Hypothalamus (tissue), 51 donors: ENCODE measurements at regions not wholly inside any gene's neighbourhood (a gene's known extent, or its start where the extent isn't known, plus 50 kb on each side); places are given as distances from the start of the nearest gene placed in this dataset.
"Not testable (repeated sequence)": the region's sequence is repeated elsewhere in the genome, so short reads cannot be mapped to it uniquely, and the experiment has no call there.

Experiments
- DNase-seq, 51 donors: peaks; one replicate each; lab custom pipeline; 2025; lab: John Stamatoyannopoulos, UW

DNA sequence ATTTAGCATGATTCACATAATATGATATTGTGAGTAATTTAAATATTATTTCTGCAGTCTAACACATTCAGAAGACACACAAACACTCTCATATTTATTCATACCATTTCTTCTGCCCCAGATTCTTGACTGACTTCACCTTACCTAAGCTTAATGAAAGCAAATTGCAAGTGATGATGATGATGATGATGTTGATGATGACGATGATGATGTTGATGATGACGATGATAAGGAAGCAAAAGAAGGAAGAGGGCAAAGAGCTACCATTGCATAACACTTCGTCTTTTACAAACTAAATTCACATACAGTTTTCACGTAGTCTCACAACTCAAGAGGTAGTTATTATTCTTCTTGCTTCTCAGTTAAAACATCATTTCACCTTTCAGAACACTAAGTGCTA is 404.7 kb downstream of the NAF1 start:
- no peak for DNase-seq

DNA sequence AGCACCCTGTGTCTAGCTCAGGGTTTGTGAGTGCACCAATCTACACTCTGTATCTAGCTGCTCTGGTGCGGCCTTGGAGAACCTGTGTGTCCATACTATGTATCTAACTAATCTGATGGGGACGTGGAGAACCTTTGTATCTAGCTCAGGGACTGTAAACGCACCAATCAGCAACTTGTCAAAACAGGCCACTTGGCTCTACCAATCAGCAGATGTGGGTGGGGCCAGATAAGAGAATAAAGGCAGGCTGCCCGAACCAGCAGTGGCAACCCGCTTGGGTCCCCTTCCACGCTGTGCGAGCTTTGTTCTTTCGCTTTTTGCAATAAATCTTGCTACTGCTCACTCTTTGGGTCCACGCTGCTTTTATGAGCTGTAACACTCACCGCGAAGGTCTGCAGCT is 426.5 kb downstream of the NAF1 start:
- DNase-seq, result not testable (repeated sequence)

DNA sequence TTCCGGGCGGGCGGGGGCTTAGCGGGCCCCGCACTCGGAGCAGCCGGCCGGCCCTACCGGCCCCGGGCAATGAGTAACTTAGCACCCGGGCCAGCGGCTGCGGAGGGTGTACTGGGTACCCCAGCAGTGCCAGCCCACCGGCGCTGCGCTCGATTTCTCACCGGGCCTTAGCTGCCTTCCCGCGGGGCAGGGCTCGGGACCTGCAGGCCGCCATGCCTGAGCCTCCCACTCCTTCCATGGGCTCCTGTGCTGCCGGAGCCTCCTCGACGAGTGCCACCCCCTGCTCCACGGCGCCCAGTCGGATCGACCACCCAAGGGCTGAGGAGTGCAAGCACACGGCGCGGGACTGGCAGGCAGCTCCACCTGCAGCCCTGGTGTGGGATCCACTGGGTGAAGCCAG is 427.1 kb downstream of the NAF1 start:
- DNase-seq, result not testable (repeated sequence)

- no peak for DNase-seq
These were observed 433.8 kb downstream of the NAF1 start for GRCh38 chr4:162732876-162733275.

DNA sequence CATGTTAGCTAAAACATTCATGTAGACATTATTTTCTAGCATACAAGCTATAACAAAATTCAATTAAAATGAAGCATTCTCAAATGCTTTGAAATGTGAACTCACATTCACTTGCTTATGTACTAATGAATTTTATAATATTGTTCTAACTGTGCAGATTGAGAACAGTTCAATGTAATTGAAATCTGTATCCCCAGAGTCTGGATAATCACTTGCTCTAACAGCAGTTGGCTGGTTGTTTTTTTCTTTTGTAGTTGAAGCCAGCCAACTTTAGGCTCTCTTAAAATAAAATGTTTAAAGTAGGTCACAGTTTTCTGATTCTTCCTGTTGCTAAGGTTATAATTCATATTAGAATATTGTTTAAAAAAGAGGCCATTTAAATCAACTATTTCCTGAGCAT is 438.9 kb downstream of the NAF1 start:
- no peak for DNase-seq

DNA sequence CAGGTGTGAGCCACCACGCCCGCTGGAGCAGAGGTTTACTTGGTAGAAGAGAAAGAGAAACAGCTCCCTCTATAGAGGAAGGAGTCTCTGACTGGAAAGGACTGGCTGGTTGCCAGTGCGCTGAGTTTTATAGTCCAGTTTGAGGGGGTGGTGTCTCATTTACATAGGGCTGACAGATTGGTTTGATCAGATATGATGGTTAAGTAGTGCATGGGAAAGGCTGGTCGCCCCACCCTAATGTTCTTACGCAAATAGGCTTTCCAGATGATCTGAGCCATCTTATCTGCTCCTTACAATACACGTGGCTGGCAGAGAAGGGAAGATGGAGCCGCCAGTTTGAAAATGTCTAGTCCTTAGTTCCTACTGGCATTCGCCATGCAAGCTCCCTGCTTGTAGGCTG is 439.5 kb downstream of the NAF1 start:
- DNase-seq, result no peak

GRCh38 chr4:162715401-162715800 is 451.3 kb downstream of the NAF1 start:
- no peak for DNase-seq

- DNase-seq, result no peak
These were observed 458.7 kb downstream of the NAF1 start for GRCh38 chr4:162707962-162708361.

DNA sequence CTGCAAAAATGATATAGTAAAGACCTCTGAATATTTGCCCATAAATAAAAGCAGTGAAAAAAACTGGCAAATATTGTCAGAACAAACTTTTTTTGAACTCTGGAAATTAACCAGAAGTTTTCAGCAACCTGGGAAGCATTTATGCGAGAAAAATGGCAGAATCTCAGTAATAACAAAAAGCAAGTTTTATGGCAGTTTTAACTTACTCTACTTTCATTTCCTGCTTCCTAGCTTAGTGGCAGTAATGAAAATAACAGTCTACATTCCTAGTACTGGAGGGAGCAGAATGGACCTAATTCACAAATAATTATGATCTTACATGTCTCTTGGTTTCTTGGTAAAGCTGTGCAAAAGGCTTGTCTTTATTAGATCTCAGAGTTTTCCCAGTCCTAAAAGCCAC is 460.1 kb downstream of the NAF1 start:
- no peak for DNase-seq

DNA sequence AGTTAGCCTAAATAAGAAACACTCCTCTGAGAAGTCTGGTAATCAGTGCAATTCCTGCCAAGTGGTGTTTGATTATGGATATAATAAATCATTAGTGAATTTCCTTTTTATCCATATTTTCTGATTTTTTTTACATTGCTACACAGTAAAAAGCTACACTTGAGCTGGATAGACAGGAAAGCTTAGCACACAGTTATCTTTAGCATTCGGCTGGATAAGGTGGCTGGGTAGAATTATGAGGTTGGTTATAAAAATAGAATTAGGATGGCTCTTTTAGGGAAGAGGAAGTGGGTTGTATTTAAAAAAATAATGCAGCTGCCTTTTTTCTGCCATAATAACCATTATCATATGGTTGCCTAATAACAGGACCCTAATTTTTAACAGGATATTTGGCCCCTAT is 460.6 kb downstream of the NAF1 start:
- DNase-seq, result no peak

- no peak for DNase-seq
These were observed 461.4 kb downstream of the NAF1 start for GRCh38 chr4:162705130-162705803.

- no peak for DNase-seq
These were observed 465.8 kb downstream of the NAF1 start for GRCh38 chr4:162700815-162701361.

DNA sequence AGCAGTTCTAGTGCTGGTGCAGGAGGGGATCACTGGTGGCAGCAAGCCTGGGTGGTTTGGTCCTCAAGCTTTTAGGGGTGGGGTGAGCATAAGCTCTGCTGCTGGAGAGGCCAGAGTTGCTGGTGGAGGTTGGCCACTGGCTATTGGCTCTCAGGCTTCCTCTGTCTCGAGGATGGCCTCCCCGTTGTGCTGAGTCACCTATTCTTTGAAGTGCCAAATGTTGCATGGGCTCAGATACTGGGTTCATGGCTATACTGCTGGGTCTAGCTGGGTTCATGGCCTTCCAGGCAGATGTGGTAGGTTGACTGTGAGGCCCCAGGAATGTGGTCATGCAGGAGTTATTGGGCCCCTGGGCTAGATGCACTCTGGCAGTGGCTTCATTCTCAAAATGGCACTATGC is 466.3 kb downstream of the NAF1 start:
- DNase-seq, result no peak

- no peak for DNase-seq
These were observed 467.1 kb downstream of the NAF1 start for GRCh38 chr4:162699629-162700028.

GRCh38 chr4:162685410-162685809 is 481.3 kb downstream of the NAF1 start:
- DNase-seq, result no peak

DNA sequence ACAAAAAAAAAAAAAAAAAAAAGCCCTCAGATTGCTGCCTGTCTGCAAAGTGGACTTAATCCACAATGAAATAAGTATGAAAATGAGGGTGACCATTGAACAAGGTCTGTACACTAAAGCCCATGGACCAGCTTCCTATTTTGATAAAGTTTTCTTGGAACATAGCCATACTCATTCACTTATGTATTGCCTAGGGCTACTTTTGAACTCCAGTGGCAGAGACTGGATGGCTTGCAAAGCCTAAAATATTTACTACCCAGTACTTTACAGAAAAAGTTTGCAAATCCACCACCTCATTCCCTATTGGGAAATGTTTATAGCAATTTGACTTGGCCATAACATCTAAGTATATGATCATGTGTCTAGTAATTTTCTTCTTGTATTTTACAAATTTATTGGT is 481.7 kb downstream of the NAF1 start:
- no peak for DNase-seq

DNA sequence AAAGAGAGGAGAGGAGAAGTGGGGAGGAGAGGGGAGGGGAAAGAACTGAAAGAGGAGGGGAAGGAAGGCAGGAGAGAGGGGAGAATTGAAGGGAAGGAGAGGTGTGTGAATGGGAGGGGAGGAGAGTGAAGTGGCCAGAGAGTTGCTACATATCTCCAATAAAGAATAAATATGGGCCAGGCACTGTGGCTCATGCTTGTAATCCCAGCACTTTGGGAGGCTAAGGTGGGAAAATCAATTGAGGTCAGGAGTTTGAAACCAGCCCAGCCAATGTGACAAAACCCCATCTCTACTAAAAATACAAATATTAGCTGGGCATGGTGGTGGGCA is 482.4 kb downstream of the NAF1 start:
- DNase-seq, result no peak

DNA sequence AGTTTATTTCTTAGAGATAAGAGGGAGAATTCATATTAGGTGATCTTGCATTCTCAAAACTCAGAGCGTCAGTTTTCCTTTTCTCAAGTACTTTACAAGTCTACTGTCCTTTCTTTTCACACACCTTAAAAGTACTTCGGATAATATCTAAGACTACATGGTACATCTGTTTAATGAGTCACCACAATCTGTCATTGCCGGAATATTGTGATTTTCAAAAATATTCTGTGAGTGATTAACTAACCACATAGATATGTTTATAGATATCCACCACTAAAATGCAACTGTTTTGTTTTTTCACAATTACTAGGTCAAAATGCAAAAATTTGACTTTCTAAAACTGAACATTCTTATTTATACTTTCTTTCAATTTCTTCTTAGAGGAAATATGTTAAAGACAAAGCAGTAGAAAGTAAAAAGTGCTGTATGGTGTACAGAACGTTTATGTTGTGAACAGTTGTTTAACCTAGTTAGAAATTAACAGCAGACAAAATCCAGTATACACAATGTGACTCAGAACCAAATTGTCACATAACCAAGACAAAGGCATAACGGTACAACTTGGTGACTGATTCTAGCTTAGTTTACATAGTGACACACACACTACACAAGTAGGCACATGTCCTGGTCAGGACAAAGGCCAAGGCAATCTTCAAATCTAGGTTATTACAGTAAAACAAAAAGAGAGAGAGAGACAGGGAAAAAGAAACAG is 482.9 kb downstream of the NAF1 start:
- no peak for DNase-seq

- no peak for DNase-seq
These were observed 484.0 kb downstream of the NAF1 start for GRCh38 chr4:162682651-162683050.

DNA sequence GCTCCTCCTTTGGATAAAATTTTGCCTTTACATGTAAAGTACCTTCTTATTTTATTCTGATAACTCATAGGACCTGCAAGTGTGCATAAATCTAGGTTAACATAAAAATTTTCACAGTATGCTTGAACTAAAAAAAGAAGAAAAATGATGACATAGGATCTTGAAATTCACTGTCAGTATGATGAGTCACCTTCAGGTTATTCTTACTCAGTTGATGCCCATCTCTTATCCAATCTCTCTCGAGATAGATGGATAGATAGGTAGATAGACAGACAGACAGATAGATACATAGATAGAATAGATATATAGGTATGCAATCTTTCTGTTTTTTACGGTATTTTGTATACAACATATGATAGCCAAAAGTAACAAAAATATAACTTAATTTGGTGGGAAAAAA is 485.5 kb downstream of the NAF1 start:
- no peak for DNase-seq

- DNase-seq, result no peak
These were observed 491.0 kb downstream of the NAF1 start for GRCh38 chr4:162675661-162676060.

DNA sequence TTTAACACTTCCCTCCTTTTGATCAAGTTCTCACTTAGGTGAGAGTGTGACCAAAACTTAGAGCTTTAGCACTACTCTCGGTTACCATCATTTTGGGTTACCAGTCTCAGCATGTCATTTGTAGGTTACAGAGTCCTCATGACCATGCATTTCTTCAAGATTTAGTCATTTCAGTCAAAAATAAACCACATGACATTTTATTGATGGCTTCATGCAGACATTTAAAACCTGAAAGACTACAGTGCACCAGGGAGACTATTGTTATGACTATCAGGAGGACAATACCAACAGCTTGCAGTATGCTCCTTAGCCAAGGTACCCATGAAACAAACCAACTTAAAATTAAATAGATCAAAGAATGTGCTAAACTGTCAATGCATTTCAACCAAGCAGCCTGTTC is 498.1 kb upstream of the FSTL5 start:
- DNase-seq, result no peak

GRCh38 chr4:162659716-162660115 is 495.9 kb upstream of the FSTL5 start:
- no peak for DNase-seq
